Astrocyte of the cerebellum (primary cell): ENCODE measurements at regions not wholly inside any gene's neighbourhood (a gene's known extent, or its start where the extent isn't known, plus 50 kb on each side); places are given as distances from the start of the nearest gene placed in this dataset.
"Not testable (repeated sequence)": the region's sequence is repeated elsewhere in the genome, so short reads cannot be mapped to it uniquely, and the experiment has no call there.

Experiments used
- DNase-seq: peaks from one replicate; pipeline ENCODE4 v3.0.0-alpha.2; 2011; ENCODE audit warnings: low read depth
- H3K4me3 ChIP-seq: 2 replicates; pipeline ENCODE4 v1.5.1; 2011; ENCODE audit warnings: mild to moderate bottlenecking, low read depth, low read length, moderate library complexity
- in situ Hi-C: cut with HindIII; loops from 2 replicates; pipeline ENCODE4 v1.10.0; 2017; ENCODE audit warnings: low sequenced_read_pairs

- H3K4me3 ChIP-seq, DNase-seq, in situ Hi-C loops: not testable (repeated sequence)
These were observed 359.4 kb downstream of the BCL2L11 start for GRCh38 chr2:111480016-111480625.

- DNase-seq, in situ Hi-C loops: not testable (repeated sequence)
These were observed 359.9 kb downstream of the BCL2L11 start for GRCh38 chr2:111480633-111481032.

GRCh38 chr2:111481219-111481618 lies 360.5 kb downstream of the BCL2L11 start:
- H3K4me3 ChIP-seq, DNase-seq, in situ Hi-C loops: not testable (repeated sequence)

More at GRCh38 chr2:111480633-111481032, 359.9 kb downstream of the BCL2L11 start:
- not testable (repeated sequence) for H3K4me3 ChIP-seq

DNA sequence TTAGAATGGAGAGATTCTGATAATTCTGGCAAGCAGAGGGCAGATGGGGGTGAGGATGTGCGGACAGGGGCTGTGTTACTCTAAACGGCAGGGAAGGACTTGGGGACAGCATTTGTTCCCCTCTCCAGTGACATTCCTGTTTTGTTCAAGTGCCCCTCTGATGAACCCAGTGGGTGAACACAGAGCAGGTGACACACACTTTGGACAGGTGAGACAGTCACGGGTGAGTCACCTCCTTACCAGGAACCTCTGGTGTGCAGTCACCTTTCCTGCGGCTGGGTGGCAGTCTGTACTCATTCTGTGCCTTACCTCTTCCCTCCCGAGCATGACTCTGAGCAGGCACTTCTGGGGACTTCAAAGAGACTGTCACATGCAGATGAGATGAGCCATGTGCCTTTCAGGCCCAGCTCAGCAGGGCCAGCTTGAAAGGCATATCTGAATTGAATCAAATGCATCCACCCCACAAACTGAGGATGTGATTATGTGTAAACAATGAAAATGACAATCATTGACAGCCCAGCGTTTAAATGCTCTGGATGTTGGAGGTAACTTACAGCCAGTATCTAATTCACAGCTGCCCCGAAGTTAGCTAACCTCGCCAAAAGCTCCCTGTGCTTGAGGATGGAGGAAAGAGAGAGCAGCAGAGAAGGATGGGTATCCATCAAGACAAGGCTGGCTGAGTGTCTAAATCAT lies 362.4 kb downstream of the BCL2L11 start:
- H3K4me3 ChIP-seq, in situ Hi-C loops, DNase-seq: not testable (repeated sequence)

GRCh38 chr2:111484097-111484496 lies 363.4 kb downstream of the BCL2L11 start:
- in situ Hi-C loops, H3K4me3 ChIP-seq, DNase-seq: not testable (repeated sequence)

DNA sequence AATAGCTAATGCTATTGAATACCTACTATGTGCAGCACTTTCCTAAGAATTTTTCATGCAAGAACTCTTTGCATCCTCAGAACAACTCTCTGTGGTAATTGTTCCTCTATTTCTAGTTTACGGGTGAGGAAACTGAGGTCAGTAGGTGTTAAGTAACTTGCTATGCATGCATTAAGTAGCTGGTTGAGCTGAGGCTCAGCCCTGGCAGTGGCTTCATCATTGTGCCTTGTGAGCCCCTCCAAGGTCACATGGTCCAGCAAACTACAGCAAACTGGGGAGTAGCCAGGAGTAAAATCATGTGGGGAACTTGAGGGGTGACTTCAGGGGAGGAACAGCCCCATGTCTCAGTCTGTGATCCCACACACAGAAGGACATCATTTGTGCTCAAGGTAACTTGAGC lies 365.2 kb downstream of the BCL2L11 start:
- DNase-seq, H3K4me3 ChIP-seq, in situ Hi-C loops: not testable (repeated sequence)

DNA sequence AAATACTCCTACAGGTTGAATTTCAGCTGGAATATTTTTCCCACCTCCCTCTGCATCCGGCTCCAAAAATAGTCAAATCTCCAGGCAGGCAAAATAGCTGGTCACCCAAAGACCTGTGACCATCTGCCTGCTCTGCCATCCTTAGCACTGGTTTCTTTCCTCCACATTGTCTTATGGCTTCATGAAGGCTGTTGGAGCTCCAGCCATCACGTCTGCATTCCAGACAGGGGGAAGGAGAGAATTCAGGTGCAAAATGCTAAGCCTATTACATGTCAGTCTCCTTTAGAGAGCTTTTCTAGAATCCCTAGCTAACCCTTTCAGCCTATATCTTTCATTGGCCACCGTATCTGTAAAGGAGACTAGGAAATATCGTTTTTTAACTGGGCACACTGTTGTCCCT lies 367.7 kb downstream of the BCL2L11 start:
- H3K4me3 ChIP-seq, in situ Hi-C loops: not testable (repeated sequence)

DNA sequence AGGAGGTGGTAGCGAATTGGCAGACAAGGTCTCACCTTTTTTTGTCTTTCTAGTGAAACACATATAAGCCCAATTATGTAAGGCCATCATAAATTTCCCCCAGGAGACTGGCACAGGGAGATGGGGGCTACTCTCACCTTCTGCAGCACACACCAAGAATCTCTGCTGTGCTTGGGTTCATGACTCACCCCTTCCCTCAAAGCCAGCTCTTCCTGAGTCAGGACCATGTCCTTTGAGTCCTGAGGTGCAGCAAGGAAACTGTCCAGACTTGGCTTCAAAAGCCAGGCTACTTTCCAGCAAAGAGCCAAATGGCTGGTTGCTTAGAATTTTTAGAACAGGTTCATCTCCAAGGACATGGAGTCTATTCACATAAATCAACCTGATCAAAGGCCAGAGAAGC lies 368.7 kb downstream of the BCL2L11 start:
- in situ Hi-C loops, DNase-seq, H3K4me3 ChIP-seq: not testable (repeated sequence)

More for the DNA sequence above, 367.7 kb downstream of the BCL2L11 start:
- not testable (repeated sequence) for DNase-seq

GRCh38 chr2:111491181-111491580 lies 370.5 kb downstream of the BCL2L11 start:
- H3K4me3 ChIP-seq, in situ Hi-C loops, DNase-seq: not testable (repeated sequence)

- DNase-seq, H3K4me3 ChIP-seq, in situ Hi-C loops: not testable (repeated sequence)
These were observed 370.9 kb downstream of the BCL2L11 start for GRCh38 chr2:111491614-111492013.

- DNase-seq, in situ Hi-C loops: not testable (repeated sequence)
- H3K4me3 ChIP-seq = peak overlapping the region; percentile 38
These were observed 372.4 kb downstream of the BCL2L11 start for GRCh38 chr2:111492995-111493719.

DNA sequence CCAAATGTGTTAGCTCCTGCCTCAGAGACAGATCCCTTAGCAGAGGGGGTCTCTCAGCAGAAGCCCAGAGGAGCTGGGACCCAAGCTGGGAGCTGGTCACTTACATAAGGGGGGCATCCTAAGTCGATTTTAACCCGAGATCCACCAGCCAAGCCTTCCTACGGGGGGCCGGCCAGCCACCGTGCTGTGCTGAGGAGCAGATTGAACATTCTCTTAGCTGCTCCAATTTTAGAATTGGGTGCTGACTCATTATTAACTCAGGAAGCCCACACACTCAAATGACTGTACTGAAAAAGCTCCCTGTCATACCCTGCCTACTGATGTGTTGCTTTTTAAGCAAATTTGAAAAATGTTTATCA lies 373.0 kb downstream of the BCL2L11 start:
- in situ Hi-C loops, DNase-seq: not testable (repeated sequence)
- peak overlapping the region; percentile 38 for H3K4me3 ChIP-seq

GRCh38 chr2:111494288-111494980 lies 373.7 kb downstream of the BCL2L11 start:
- DNase-seq, in situ Hi-C loops: not testable (repeated sequence)
- H3K4me3 ChIP-seq = peak overlapping the region; percentile 46

- in situ Hi-C loops, DNase-seq: not testable (repeated sequence)
- H3K4me3 ChIP-seq = peak overlapping the region; percentile 46
These were observed 374.2 kb downstream of the BCL2L11 start for GRCh38 chr2:111494981-111495315.

- DNase-seq, H3K4me3 ChIP-seq, in situ Hi-C loops: not testable (repeated sequence)
These were observed 374.9 kb downstream of the BCL2L11 start for GRCh38 chr2:111495636-111496035.

DNA sequence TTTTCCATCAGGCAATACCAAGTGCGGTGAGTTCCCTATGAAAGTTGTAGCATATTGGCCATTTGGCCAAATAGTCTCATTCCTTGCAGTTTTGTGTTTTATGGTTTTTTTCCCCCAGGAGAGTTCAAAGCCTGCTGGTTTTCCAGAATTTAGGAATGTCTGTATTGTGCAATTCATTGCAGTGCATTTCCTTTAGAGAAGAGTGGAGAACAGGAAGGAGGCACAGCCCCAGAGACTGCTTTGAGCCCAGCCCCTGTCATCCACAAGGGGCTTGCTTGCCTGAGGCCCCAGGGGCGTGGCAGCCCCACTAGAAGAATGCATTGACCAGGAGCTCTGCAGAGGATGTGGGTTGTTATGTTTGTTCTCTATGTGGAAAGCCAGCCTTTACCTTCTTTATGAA lies 375.5 kb downstream of the BCL2L11 start:
- H3K4me3 ChIP-seq, in situ Hi-C loops, DNase-seq: not testable (repeated sequence)

DNA sequence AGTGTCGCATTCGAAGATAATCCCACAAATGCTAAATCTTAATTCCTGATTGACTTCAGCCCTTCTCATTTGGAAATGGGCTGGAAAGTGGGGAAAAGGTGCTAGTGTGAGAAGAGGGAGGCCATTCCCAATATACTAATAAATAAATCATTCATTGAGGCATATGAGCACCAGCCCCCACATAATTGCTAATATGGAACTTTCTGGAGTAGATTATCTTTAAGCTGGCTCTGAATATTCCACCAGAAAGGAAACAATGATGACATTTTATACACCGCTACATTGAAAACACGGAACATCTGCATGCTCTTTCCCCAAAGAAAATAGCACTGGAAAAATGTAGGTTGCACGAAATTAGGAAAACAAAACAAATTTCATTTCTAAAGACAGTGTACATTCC lies 376.1 kb downstream of the BCL2L11 start:
- DNase-seq, in situ Hi-C loops, H3K4me3 ChIP-seq: not testable (repeated sequence)
